ENCODE measurements at regions not wholly inside any gene's neighbourhood (a gene's known extent, or its start where the extent isn't known, plus 50 kb on each side); places are given as distances from the start of the nearest gene placed in this dataset.

DNA sequence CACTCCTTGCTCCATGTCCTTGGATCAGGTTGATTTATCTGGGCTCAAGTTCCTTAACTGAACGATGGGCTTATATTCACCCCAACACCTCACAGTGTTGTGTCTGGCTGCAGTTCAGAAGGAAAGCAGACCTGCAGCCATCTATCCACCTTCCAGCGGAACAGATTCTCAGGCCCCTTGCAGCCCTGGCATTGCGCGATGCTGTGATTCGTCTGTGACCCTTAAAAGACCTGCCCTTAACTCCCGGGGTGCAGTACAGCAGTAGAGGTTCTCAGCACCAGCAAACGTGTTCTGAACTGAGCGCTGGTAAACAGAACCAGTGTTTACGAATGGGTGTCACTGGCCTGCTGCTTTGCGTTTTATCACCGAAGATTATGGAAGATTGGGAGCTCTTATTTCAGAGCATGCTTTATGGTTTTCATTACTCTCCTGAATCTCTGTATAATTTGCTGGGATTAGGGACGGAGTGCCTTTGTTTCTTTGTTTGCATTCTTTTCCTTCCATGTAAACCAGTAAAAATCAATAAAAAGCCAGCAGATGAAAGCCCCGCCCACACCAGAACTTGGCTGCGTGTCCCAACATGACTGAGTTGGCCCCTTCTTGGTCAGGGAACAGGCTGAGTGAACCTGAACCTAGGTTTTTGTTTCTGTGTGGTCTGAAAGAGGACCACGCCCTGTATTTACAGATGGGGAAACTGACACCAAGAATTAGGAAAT, 286.7 kb upstream of the CRY1 start (continued):
- 0 out of 2 replicates have a peak, but pooled peaks have one; percentile 18 for TF ChIP-seq ZNF146 (tag by site-specific recombination; IDR thresholded peaks at IDR 0.05)
- peak; percentile 61; the same call in 1 of the 2 replicates for TF ChIP-seq GLIS1 (tag by site-specific recombination; IDR thresholded peaks at IDR 0.05)
- TF ChIP-seq, protein P1, sequence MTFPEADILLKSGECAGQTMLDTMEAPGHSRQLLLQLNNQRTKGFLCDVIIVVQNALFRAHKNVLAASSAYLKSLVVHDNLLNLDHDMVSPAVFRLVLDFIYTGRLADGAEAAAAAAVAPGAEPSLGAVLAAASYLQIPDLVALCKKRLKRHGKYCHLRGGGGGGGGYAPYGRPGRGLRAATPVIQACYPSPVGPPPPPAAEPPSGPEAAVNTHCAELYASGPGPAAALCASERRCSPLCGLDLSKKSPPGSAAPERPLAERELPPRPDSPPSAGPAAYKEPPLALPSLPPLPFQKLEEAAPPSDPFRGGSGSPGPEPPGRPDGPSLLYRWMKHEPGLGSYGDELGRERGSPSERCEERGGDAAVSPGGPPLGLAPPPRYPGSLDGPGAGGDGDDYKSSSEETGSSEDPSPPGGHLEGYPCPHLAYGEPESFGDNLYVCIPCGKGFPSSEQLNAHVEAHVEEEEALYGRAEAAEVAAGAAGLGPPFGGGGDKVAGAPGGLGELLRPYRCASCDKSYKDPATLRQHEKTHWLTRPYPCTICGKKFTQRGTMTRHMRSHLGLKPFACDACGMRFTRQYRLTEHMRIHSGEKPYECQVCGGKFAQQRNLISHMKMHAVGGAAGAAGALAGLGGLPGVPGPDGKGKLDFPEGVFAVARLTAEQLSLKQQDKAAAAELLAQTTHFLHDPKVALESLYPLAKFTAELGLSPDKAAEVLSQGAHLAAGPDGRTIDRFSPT (tag by site-specific recombination; IDR thresholded peaks at IDR 0.05), result peak; percentile 43; the same call in 1 of the 2 replicates
- peak; percentile 92 for TF ChIP-seq GLI2 (tag by site-specific recombination; IDR thresholded peaks at IDR 0.05; ENCODE audit: borderline replicate concordance, low read depth)
- TF ChIP-seq, protein P2, sequence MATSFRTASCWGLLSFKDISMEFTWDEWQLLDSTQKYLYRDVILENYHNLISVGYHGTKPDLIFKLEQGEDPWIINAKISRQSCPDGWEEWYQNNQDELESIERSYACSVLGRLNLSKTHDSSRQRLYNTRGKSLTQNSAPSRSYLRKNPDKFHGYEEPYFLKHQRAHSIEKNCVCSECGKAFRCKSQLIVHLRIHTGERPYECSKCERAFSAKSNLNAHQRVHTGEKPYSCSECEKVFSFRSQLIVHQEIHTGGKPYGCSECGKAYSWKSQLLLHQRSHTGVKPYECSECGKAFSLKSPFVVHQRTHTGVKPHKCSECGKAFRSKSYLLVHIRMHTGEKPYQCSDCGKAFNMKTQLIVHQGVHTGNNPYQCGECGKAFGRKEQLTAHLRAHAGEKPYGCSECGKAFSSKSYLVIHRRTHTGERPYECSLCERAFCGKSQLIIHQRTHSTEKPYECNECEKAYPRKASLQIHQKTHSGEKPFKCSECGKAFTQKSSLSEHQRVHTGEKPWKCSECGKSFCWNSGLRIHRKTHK (tag by site-specific recombination; IDR thresholded peaks at IDR 0.05), result no peak
- TF ChIP-seq ZNF223 (tag by site-specific recombination; IDR thresholded peaks at IDR 0.05), result no peak
- peak; percentile 46; the same call in 1 of the 2 replicates for TF ChIP-seq ZNF184 (tag by site-specific recombination; IDR thresholded peaks at IDR 0.05)
- TF ChIP-seq FEZF1 (tag by site-specific recombination; IDR thresholded peaks at IDR 0.05), result peak; percentile 96
- peak; percentile 80 for TF ChIP-seq IKZF3 (tag by site-specific recombination; IDR thresholded peaks at IDR 0.05)
- TF ChIP-seq KLF8 (tag by site-specific recombination; IDR thresholded peaks at IDR 0.05), result no peak
- peak; percentile 55; the same call in 1 of the 2 replicates for TF ChIP-seq ZNF324 (tag by site-specific recombination; IDR thresholded peaks at IDR 0.05)
- peak; percentile 49; the same call in 1 of the 2 replicates for TF ChIP-seq EGR2 (tag by site-specific recombination; IDR thresholded peaks at IDR 0.05; ENCODE audit: low read depth)
- TF ChIP-seq, protein P3, sequence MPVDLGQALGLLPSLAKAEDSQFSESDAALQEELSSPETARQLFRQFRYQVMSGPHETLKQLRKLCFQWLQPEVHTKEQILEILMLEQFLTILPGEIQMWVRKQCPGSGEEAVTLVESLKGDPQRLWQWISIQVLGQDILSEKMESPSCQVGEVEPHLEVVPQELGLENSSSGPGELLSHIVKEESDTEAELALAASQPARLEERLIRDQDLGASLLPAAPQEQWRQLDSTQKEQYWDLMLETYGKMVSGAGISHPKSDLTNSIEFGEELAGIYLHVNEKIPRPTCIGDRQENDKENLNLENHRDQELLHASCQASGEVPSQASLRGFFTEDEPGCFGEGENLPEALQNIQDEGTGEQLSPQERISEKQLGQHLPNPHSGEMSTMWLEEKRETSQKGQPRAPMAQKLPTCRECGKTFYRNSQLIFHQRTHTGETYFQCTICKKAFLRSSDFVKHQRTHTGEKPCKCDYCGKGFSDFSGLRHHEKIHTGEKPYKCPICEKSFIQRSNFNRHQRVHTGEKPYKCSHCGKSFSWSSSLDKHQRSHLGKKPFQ (tag by site-specific recombination; IDR thresholded peaks at IDR 0.05), result peak; percentile 42; the same call in 1 of the 2 replicates
- TF ChIP-seq KLF16 (tag by site-specific recombination; IDR thresholded peaks at IDR 0.05), result 0 out of 2 replicates have a peak, but pooled peaks have one; percentile 50
- TF ChIP-seq ZBTB17 (tag by site-specific recombination; IDR thresholded peaks at IDR 0.05), result peak; percentile 74; the same call in 1 of the 2 replicates
- TF ChIP-seq, protein P4, sequence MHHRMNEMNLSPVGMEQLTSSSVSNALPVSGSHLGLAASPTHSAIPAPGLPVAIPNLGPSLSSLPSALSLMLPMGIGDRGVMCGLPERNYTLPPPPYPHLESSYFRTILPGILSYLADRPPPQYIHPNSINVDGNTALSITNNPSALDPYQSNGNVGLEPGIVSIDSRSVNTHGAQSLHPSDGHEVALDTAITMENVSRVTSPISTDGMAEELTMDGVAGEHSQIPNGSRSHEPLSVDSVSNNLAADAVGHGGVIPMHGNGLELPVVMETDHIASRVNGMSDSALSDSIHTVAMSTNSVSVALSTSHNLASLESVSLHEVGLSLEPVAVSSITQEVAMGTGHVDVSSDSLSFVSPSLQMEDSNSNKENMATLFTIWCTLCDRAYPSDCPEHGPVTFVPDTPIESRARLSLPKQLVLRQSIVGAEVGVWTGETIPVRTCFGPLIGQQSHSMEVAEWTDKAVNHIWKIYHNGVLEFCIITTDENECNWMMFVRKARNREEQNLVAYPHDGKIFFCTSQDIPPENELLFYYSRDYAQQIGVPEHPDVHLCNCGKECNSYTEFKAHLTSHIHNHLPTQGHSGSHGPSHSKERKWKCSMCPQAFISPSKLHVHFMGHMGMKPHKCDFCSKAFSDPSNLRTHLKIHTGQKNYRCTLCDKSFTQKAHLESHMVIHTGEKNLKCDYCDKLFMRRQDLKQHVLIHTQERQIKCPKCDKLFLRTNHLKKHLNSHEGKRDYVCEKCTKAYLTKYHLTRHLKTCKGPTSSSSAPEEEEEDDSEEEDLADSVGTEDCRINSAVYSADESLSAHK (tag by site-specific recombination; IDR thresholded peaks at IDR 0.05), result peak; percentile 82

DNA sequence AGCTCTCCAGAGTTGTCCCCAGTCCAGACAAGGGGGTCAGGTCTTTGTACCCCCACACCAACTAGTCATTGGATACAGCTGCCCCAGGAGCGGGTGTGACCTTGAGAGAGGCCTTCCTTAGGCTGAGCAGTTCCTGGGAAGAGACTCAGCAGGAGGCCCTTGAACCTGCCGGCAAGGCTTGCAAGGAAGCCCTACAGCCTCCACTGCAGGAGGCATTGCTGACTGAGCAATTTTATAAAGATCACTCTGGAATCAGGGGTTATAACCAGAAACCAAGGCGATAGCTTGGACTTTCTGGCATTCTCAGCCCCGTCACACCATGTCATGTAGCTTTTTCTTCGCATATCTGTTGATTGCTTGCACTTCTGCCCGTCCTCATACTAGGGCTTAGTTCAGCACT, 291.3 kb upstream of the CRY1 start:
- CTCF ChIA-PET, result interaction anchor here (0.6 to 1.5 kb wide), 3 partner anchors 20 to 957 kb away, joined by 3 to 5 read pairs (median 4); no protein-coding TSS in a partner anchor
- no peak overlapping the region for H3K4me3 ChIP-seq (ENCODE audit: low read depth, low read length)
- H3K9me3 ChIP-seq (ENCODE audit: control insufficient read depth, insufficient read depth, low read depth, low read length), result no peaks in the 10 kb centered on the region; the same call in 1 of the 2 replicates
- H3K27ac ChIP-seq (ENCODE audit: extremely low read depth, low read depth, low read length), result no peak overlapping the region
- POLR2A ChIA-PET, result no interaction called here
- H3K36me3 ChIP-seq (ENCODE audit: control insufficient read depth in 2 of 2, insufficient read depth in 1 of 2, low read length in 2 of 2), result no peaks in the 10 kb centered on the region
- peaks cover 13% of the 10 kb centered on the region for H3K4me1 ChIP-seq (ENCODE audit: control insufficient read depth, insufficient read depth, low read length)
- TF ChIP-seq ZBTB8A (tag by site-specific recombination; IDR thresholded peaks at IDR 0.05) (0 out of 2 replicates have a peak, but pooled peaks have one; percentile 34), IKZF3 (tag by site-specific recombination; IDR thresholded peaks at IDR 0.05) (no peak), ZNF791 (tag by site-specific recombination; IDR thresholded peaks at IDR 0.05) (no peak), ZNF202 (tag by site-specific recombination; IDR thresholded peaks at IDR 0.05; ENCODE audit: borderline replicate concordance) (no peak), ZNF423 (tag by site-specific recombination; IDR thresholded peaks at IDR 0.05) (0 out of 2 replicates have a peak, but pooled peaks have one; percentile 19), ZBTB49 (tag by site-specific recombination; IDR thresholded peaks at IDR 0.05; ENCODE audit: low read depth) (no peak), ZBTB48 (tag by site-specific recombination; IDR thresholded peaks at IDR 0.05) (no peak)
- TF ChIP-seq, protein P5, sequence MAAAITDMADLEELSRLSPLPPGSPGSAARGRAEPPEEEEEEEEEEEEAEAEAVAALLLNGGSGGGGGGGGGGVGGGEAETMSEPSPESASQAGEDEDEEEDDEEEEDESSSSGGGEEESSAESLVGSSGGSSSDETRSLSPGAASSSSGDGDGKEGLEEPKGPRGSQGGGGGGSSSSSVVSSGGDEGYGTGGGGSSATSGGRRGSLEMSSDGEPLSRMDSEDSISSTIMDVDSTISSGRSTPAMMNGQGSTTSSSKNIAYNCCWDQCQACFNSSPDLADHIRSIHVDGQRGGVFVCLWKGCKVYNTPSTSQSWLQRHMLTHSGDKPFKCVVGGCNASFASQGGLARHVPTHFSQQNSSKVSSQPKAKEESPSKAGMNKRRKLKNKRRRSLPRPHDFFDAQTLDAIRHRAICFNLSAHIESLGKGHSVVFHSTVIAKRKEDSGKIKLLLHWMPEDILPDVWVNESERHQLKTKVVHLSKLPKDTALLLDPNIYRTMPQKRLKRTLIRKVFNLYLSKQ (tag by site-specific recombination; IDR thresholded peaks at IDR 0.05; ENCODE audit: borderline replicate concordance), result no peak
